Astrocyte of the hippocampus (primary cell): ENCODE measurements at regions not wholly inside any gene's neighbourhood (a gene's known extent, or its start where the extent isn't known, plus 50 kb on each side); places are given as distances from the start of the nearest gene placed in this dataset.

ENCODE experiments used
- DNase-seq: peaks from one replicate; pipeline ENCODE4 v3.0.0; 2011; ENCODE audit warnings: low read depth, low spot score

- DNase-seq = no peak
Measured at GRCh38 chr10:83250396-83250795, 888.9 kb upstream of the GHITM start.

GRCh38 chr10:83252169-83252568 lies 887.1 kb upstream of the GHITM start:
- no peak for DNase-seq

- DNase-seq = no peak
Measured at GRCh38 chr10:83252596-83252995, 886.7 kb upstream of the GHITM start.

- DNase-seq = no peak
Measured at GRCh38 chr10:83253011-83253671, 886.2 kb upstream of the GHITM start.

GRCh38 chr10:83254698-83255097 lies 884.6 kb upstream of the GHITM start:
- DNase-seq = no peak

GRCh38 chr10:83262434-83262833 lies 876.9 kb upstream of the GHITM start:
- DNase-seq = no peak

- no peak for DNase-seq
Measured at GRCh38 chr10:83272666-83273434, 866.5 kb upstream of the GHITM start.

- no peak for DNase-seq
Measured at GRCh38 chr10:83274088-83274487, 865.2 kb upstream of the GHITM start.

GRCh38 chr10:83276971-83277370 lies 862.3 kb upstream of the GHITM start:
- no peak for DNase-seq

GRCh38 chr10:83283151-83283550 lies 856.2 kb upstream of the GHITM start:
- DNase-seq = no peak

GRCh38 chr10:83287374-83287773 lies 851.9 kb upstream of the GHITM start:
- no peak for DNase-seq

- no peak for DNase-seq
Measured at GRCh38 chr10:83289373-83289772, 849.9 kb upstream of the GHITM start.

- no peak for DNase-seq
Measured at GRCh38 chr10:83289948-83290347, 849.4 kb upstream of the GHITM start.

- no peak for DNase-seq
Measured at GRCh38 chr10:83301732-83302131, 837.6 kb upstream of the GHITM start.

GRCh38 chr10:83302623-83303022 lies 836.7 kb upstream of the GHITM start:
- no peak for DNase-seq

GRCh38 chr10:83310688-83311087 lies 828.6 kb upstream of the GHITM start:
- no peak for DNase-seq

GRCh38 chr10:83312570-83312969 lies 826.7 kb upstream of the GHITM start:
- DNase-seq = no peak

- DNase-seq = no peak
Measured at GRCh38 chr10:83332690-83333089, 806.6 kb upstream of the GHITM start.

GRCh38 chr10:83333566-83333965 lies 805.7 kb upstream of the GHITM start:
- DNase-seq = no peak

- no peak for DNase-seq
Measured at GRCh38 chr10:83343676-83344075, 795.6 kb upstream of the GHITM start.

GRCh38 chr10:83346266-83346910 lies 792.9 kb upstream of the GHITM start:
- DNase-seq = no peak

GRCh38 chr10:83352588-83352987 lies 786.7 kb upstream of the GHITM start:
- no peak for DNase-seq

GRCh38 chr10:83354456-83354855 lies 784.9 kb upstream of the GHITM start:
- DNase-seq = no peak
